H1 (cell line): ENCODE measurements at regions not wholly inside any gene's neighbourhood (a gene's known extent, or its start where the extent isn't known, plus 50 kb on each side); places are given as distances from the start of the nearest gene placed in this dataset.

Source experiments
- CTCF ChIP-seq, 3 experiments: IDR thresholded peaks; 1 replicate in 2 of 3; 2 replicates in 1 of 3; pipeline versions ENCODE4 v1.5.1 to v1.6.1; 2011; ENCODE audit warnings: low read length in 3 of 3, mild to moderate bottlenecking in 3 of 3, inconsistent platforms in 2 of 3, low read depth in 1 of 3, moderate library complexity in 1 of 3; ENCODE audit not compliant: insufficient read depth in 1 of 3; ENCODE audit errors: control extremely low read depth in 1 of 3
- HDAC2 ChIP-seq, 2 experiments: fragments of 300-600 bp in 1 of 2; sonication (generic) in 1 of 2; IDR thresholded peaks; 2 replicates each; pipeline ENCODE4 v1.6.1; 2011 to 2012; ENCODE audit warnings: low read depth in 2 of 2, low read length in 2 of 2, mild to moderate bottlenecking in 2 of 2, moderate library complexity in 2 of 2, borderline replicate concordance in 1 of 2, inconsistent platforms in 1 of 2
- JUND ChIP-seq: IDR thresholded peaks from 2 replicates; pipeline ENCODE4 v1.6.1; 2011; ENCODE audit warnings: mild to moderate bottlenecking, improper control_type of control experiment, low read length
- TBP ChIP-seq: IDR thresholded peaks from 2 replicates; pipeline ENCODE4 v1.6.1; 2011; ENCODE audit warnings: low read depth, low read length, improper control_type of control experiment
- ZNF274 ChIP-seq: IDR thresholded peaks from 2 replicates; pipeline ENCODE4 v1.7.0; 2012; ENCODE audit warnings: low read length, borderline replicate concordance; ENCODE audit errors: extremely low read depth

- no peak for TF ChIP-seq JUND
- TF ChIP-seq CTCF (IDR thresholded peaks at IDR 0.05; ENCODE audit: control extremely low read depth in 1 of 3, insufficient read depth in 1 of 3, low read depth in 1 of 3, low read length in 3 of 3): no peak
- no peak for TF ChIP-seq HDAC2 (IDR thresholded peaks at IDR 0.05; ENCODE audit: borderline replicate concordance in 1 of 2, low read depth in 2 of 2, low read length in 2 of 2)
- no peak for TF ChIP-seq ZNF274
- no peak for TF ChIP-seq TBP
These were observed 402.9 kb upstream of the C2CD4B start for GRCh38 chr15:62568004-62568403.
